DND-41 (cell line): ENCODE measurements at regions not wholly inside any gene's neighbourhood (a gene's known extent, or its start where the extent isn't known, plus 50 kb on each side); places are given as distances from the start of the nearest gene placed in this dataset.

Experiments
- EZH2 ChIP-seq: IDR thresholded peaks from 3 replicates; pipeline ENCODE4 v1.6.1; 2012; ENCODE audit warnings: borderline replicate concordance, low read depth, mild to moderate bottlenecking, moderate library complexity, low read length, inconsistent platforms; ENCODE audit not compliant: severe bottlenecking
- TF ChIP-seq, protein P1 (sequence below): IDR thresholded peaks from 2 replicates; pipeline ENCODE4 v1.5.1; 2012; ENCODE audit warnings: borderline replicate concordance, low read length, moderate library complexity, mild to moderate bottlenecking; ENCODE audit not compliant: poor library complexity, severe bottlenecking; ENCODE audit errors: extremely low read depth

DNA sequence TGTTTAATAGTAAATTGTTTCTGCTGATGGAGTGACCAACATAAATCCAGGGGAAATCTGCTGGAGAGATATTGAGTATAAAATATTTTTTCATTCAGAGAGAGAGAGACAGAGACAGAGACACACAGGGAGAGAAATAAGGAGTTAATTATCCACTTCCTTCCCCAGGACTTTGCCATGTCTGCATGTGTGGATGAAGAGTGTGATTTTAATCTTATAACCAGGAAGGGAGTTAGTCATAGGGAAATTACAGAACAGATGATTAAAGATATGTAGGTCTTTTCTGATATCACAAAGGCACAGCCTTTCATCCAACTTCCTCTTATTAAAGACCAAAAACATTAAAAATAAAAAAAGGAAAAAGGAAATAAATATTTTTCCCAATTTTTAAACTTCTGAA is 526.3 kb downstream of the SPRY1 start:
- TF ChIP-seq EZH2: no peak
- TF ChIP-seq, protein P1, sequence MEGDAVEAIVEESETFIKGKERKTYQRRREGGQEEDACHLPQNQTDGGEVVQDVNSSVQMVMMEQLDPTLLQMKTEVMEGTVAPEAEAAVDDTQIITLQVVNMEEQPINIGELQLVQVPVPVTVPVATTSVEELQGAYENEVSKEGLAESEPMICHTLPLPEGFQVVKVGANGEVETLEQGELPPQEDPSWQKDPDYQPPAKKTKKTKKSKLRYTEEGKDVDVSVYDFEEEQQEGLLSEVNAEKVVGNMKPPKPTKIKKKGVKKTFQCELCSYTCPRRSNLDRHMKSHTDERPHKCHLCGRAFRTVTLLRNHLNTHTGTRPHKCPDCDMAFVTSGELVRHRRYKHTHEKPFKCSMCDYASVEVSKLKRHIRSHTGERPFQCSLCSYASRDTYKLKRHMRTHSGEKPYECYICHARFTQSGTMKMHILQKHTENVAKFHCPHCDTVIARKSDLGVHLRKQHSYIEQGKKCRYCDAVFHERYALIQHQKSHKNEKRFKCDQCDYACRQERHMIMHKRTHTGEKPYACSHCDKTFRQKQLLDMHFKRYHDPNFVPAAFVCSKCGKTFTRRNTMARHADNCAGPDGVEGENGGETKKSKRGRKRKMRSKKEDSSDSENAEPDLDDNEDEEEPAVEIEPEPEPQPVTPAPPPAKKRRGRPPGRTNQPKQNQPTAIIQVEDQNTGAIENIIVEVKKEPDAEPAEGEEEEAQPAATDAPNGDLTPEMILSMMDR: no peak
